ENCODE measurements at regions not wholly inside any gene's neighbourhood (a gene's known extent, or its start where the extent isn't known, plus 50 kb on each side); places are given as distances from the start of the nearest gene placed in this dataset.

DNA sequence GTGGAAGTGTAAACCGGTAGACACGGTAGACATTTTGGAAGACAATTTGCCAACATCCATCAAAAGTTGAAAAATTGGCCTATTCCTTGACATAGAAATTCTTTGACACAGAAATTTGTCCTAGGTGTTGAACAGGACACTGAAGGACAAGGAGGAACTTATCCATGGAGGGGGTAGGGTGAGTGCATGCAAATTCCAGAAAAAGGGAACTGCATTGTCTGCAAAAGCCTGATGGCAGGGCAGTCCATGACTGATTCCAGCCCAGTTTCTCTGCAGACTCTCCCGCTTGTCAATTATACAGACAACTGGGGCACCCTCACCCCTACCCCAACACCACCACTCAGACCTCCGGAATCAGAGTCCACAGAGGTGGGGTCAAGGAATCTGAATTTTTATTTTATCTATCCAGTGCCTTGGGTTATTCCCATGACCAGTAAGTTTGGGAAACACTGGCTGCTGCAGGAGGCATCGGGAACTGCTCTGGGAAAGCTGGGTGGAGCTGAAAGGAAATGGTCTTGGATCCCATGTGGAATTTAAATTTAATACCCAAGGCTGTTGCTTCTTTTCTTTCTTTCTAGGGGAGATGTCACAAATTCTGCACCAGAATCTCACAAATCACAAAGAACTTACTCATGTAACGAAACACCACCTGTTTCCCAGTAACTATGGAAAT, 103.3 kb upstream of the SLC45A1 start:
- TF ChIP-seq, protein P1, sequence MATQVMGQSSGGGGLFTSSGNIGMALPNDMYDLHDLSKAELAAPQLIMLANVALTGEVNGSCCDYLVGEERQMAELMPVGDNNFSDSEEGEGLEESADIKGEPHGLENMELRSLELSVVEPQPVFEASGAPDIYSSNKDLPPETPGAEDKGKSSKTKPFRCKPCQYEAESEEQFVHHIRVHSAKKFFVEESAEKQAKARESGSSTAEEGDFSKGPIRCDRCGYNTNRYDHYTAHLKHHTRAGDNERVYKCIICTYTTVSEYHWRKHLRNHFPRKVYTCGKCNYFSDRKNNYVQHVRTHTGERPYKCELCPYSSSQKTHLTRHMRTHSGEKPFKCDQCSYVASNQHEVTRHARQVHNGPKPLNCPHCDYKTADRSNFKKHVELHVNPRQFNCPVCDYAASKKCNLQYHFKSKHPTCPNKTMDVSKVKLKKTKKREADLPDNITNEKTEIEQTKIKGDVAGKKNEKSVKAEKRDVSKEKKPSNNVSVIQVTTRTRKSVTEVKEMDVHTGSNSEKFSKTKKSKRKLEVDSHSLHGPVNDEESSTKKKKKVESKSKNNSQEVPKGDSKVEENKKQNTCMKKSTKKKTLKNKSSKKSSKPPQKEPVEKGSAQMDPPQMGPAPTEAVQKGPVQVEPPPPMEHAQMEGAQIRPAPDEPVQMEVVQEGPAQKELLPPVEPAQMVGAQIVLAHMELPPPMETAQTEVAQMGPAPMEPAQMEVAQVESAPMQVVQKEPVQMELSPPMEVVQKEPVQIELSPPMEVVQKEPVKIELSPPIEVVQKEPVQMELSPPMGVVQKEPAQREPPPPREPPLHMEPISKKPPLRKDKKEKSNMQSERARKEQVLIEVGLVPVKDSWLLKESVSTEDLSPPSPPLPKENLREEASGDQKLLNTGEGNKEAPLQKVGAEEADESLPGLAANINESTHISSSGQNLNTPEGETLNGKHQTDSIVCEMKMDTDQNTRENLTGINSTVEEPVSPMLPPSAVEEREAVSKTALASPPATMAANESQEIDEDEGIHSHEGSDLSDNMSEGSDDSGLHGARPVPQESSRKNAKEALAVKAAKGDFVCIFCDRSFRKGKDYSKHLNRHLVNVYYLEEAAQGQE (IDR thresholded peaks at IDR 0.05; ENCODE audit: low read depth): no peak
- TF ChIP-seq YY1 (IDR thresholded peaks at IDR 0.05; ENCODE audit: low read depth) (no peak), CEBPB (IDR thresholded peaks at IDR 0.05) (no peak)

Data from Ishikawa (cell line).